GM19328 (cell line): ENCODE measurements at regions not wholly inside any gene's neighbourhood (a gene's known extent, or its start where the extent isn't known, plus 50 kb on each side); places are given as distances from the start of the nearest gene placed in this dataset.
A peak's percentile ranks its signal among the peaks of the same experiment; 100 is the strongest.

Source experiments
- ATAC-seq: cut with Tn5 transposase; IDR thresholded peaks from one replicate; pipeline ENCODE4 v1.9.1; 2021; ENCODE audit warnings: mild to moderate bottlenecking, moderate library complexity; ENCODE audit not compliant: unreplicated experiment

DNA sequence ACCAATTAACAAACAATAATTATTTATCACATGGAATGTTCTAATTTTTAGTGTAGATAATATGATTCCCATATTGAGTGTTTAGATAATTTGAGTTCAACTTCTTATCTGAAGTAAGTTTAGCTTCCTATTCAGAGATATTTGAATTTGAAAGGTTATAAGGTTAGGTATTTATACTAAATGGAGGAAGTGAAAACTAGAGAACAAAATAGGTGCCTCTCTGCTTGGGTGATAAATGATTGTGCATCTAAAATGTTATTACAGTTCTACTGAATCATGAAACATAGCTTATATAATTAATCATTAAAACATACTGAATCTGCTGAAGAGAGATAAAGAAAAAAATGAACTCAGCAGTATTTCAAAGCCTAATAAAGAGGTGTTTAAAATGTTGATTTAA is 1174.3 kb downstream of the XPNPEP1 start:
- no peak for ATAC-seq

DNA sequence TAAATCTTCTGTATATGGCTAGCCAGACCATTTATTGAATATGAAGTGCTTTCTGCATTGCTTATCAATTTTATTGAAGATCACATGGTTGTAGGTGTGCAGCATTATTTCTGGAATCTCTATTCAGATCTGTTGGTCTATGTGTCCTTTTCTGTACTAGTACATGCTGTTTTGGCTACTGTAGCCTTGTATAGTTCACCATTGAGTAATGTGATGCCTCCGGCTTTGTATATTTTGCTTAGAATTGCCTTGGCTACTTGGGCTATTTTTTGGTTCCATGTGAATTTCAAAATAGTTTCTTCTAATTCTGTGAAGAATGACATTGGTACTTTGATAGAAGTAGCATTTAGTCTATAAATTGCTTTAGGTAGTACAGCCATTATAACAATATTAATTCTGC is 1187.2 kb downstream of the XPNPEP1 start:
- ATAC-seq = no peak

DNA sequence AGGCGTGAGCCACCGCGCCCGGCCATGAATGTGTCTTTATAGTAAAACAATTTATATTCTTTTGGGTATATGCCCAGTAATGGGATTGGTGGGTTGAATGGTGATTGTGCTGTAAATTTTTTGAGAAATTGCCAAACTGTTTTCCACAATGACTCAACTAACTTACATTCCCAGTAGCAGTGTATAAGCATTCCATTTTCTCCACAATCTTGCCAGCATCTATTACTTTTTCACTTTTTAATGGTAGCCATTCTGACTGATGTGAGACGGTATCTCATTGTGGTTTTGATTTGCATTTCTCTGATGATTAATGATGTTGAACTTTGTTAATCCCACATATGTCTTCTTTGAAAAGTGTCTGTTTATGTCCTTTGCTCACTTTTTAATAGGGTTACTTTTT is 1187.9 kb downstream of the XPNPEP1 start:
- ATAC-seq = no peak

DNA sequence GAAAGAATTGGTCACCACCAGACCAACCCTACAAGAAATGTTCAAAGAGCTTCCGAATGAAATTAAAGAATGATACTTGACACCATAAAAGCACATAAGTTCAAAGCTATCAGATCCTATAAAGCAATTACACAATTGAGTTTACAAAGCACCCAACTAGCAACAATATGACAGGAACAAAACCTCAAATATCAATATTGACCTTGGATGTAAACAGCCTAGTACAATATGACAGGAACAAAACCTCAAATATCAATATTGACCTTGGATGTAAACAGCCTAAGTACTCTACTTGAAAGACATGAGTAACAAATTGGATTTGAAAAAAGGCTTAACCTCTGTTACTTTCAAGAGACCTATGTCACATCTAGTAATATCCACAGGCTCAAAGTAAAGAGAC is 1201.4 kb downstream of the XPNPEP1 start:
- ATAC-seq = no peak

DNA sequence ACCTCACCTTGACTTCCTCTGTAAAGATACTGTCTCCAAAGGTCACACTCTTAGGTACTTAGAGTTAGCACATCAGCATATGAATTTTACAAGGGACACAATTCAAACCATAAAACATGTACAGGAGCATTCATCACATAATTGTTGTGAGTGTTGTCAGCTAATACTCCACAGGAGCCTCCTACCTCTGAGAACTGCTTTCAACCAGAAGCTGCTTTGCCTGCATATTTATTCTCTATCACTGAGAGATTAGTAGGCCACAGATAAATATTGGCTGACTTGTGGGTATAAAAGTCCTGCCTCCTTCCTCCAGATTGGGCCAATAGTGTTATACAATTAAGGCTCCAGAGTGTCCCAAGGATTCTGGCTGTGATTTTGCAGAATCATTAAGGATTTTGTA is 1207.0 kb downstream of the XPNPEP1 start:
- no peak for ATAC-seq

DNA sequence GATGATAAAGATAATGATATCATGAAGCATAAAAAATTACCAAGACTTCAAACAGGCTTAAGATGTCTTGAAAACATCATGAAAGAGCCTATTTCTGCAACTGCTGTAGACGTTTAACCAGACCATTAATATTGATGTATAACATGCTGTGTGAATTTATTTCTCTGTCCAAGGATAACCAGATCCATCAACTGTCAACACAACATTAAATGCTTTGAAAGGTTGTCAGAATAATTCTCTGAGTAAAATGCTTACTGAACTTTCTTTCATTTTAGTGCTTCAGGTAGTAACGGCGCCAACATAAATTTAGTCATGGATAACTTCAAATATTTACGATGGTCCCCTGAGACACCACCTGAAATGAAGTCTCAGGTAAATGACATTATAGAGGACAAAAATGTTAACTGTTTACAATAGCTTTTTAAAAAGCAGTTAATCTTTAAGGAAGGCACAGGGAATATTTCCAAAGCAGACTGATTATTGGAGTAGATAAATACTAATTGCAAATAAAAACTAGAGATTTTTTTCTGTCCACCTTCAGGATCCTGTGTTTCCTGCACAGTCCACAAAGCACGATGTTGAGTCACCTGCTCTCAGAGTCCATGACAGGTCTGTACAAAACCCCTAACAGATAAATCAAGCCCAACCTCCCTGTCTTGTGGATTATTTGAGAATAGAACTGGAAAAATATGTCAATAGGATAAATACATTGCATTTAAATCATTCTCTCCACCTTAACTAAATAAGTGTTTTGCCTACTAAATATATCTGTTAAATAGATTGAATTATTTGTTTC is 1213.2 kb downstream of the XPNPEP1 start:
- no peak for ATAC-seq

DNA sequence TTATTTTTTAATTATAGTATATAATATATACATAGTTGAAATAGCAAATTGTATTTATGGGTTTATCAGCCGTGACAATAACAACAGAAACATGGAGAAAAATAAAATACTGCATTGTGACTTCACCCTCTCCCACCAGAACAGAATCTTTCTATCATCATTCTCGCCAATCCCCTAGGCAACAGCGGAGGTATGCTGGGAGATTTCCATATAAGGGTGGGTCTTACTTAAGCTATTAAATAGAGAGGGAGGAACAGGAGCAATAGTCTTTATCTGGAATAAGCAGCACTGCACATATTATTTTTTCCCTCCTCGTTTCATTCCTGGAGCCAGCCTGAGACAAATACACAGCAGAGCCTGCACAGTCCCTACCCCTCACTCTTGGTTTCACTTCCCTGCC is 1214.9 kb downstream of the XPNPEP1 start:
- ATAC-seq = no peak

DNA sequence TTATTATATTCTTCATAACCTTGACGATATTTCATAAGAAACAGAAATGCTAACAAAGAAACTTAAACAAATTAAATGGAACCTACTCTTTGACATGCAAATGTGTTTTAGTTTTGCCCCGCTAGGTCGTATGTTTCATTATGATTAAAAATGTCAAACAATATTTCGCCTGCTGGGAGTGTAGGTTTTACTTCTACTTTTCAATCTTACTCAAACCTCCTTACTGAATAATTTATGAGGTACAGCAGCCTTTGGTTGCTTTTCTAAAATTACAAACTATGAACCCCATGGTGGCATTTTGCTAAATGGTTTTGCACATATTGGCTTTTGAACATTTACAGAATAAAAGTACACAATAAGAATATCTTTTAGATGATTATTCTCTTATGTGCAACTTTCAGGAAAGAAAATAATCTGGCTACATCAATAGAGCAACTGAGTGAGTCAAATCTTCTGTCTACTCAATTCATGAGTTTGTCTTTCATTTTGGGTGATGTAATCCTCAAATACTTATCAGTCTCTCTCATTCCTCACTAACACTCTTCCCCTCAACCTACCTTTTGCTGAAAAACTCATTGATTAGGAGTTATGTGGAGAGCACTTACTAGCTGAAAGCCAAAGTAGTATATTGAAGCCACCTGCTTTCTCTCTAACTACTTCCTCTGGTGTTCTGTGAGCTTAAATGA is 1226.4 kb downstream of the XPNPEP1 start:
- ATAC-seq = peak; percentile 92

DNA sequence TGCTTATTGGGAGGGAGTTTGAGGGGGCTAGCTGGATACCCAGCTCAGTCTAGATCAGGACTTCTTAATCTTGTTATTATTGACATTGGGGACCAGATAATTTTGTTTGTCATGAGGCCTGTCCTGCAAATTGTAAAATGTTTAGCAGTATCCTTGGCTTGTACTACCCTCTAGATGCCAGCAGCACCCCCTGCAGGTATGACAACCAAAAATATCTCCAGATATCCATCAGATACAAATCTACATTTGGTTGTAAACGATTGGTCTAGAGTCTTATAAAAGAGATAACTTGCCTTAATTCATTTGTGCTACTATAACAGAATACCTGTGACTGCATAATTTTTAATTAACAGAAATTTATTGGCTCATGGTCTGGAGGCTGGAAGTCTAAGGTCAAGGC is 1232.2 kb downstream of the XPNPEP1 start:
- ATAC-seq = no peak

DNA sequence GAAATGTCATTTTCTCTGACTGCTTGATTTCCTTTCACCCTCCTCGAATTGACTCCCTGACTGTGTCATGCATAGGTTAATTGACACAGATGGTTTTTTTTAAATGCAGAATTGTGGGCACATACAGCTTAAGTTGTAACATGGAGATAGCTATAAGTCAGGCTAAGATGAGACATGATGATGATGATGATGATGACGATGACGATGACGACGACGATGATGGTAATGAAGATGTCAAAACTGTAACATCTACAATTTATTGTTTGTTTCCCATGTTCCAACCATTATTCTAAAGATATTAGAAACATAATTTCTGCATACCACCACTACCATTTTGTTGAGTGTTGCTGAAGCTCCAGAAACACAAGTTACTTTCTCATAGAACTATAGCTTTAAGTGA is 1232.8 kb downstream of the XPNPEP1 start:
- ATAC-seq = no peak

DNA sequence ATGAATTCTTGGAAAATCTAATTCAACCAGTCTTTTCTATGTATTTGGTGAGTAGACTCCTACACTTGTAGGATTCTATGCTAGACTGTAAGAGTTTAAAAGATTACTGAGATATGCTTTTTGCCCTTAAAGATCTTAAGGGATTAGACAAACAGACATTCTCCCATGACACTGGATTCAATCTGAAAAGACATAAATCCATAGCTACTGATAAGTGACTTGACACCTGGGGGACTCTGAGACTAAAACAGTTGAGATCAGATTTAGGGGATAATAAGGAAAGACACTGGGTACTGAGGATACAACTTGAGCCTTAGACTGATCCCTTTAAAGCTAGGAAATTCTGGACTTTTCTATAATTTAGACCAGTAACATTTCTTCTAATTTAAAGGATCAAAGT is 1233.4 kb downstream of the XPNPEP1 start:
- ATAC-seq = no peak

DNA sequence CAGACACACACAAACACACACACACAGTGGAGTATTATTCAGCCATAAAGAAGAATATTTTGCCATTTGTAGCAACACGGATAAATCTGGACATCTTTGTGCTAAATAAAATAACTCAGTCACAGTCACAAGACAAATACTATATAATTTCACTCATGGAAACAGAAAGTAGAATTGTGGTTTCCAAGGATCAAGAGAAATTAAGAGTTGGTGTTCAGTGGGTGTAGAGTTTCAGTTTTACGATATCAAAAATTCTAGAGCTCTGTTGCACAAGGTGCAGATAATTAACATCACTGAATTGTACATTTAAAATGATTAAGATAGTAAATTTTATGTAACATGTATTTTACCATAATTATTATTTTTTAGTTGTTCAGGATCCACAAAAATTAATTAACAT is 1235.0 kb downstream of the XPNPEP1 start:
- ATAC-seq = no peak

DNA sequence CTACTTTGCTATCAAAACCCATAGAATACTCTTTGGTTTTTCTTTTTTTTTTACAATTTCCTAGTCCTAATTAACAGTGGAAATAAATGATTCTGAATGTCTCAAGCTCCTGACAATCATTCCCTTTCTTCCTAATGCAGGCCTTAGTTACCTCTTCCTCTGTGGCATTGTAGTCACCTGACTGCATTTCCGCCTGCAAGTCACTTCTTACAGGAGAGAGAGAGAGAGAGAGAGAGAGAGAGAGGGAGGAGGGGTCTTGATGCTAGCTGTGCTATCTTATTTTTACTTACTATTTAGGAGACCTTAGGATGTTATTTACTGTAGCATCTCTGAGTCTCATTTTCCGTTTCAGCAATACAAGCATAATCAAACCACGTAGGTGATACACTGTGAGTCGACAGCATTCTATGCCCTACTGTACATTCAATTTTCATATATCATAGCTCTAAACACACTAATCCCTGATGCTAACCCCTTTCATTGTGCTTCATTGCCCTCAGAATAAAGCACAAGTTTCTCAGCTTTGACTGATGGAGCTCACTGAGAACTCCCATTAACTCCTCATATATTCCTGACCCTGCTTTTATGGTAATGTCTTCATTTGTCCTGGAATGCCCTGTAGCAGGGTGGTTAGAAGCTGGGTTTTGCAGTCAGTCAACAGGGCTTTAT is 1237.3 kb downstream of the XPNPEP1 start:
- ATAC-seq = no peak

DNA sequence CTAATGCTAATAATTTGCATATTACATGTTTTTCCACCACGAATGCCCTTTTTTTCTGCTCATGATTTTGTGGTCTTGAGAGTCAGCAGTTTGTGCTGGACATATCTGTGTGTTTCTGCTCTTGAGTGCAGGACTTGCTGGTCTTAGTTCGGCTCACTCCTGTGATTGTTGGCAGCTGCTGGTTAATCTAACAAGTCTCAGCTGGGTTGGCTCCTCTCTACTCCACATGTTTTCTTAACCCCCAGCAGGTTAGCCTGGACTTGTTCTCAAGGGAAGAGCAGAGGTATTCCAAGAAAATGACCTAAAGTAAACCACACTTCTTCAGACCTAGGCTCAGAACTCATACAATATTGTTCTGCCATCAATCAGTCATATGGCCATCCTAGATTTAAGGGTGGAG is 1238.9 kb downstream of the XPNPEP1 start:
- no peak for ATAC-seq

DNA sequence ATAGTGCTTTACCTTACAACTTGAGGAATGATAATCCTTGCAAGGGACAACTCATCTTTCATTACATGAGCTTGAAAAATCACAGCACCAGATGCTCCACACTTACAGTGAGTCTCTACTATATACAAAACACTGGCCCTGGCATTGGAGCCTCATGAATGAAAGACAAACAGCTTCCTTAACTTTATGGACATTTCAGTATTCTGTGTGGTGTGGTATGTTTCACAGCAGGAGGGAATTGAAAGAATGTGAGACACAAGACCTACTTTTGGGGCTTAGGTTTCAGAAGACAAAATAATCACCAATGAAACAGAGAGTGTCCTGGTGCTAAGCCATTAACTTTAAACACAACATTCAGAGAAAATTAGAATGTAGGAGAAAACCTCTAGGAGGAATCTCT is 1249.6 kb downstream of the XPNPEP1 start:
- no peak for ATAC-seq

DNA sequence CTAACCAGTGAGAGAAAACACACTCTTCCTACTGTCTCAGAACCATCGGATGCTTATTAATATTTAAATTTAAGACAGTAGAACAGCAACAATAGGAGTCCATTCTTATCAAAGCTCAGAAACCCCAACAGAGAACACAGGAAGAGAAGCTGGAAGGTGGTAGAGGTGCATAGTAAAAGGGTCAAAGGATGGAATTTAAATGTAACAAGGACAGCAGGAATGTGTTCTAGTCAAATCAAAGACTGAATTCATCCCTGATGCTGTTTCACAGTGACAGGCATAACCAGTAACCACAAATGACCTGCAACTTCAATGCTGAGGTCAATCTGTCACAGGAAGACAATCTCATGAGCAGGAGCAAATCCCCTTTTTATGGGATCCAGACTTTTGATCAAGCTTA is 1259.7 kb downstream of the XPNPEP1 start:
- no peak for ATAC-seq

DNA sequence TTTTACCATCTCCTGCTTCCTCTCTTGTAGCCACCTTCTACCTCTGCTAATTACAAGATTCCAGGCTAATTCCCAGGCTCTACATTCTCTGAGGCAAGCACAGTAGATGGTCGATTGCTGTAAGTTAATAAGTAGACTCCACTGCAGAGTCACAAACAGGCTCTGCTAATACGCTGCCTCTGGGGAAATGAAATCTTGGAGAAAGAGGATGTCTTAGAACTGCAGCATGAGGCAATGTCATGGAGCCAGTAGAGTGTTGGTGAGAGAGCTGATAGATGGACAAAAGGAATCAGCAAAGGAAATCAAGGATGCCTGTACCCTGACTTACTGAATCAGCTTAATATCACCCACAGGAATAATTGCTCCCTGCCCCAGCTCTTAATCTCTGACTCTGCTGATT is 1260.3 kb downstream of the XPNPEP1 start:
- ATAC-seq = no peak

DNA sequence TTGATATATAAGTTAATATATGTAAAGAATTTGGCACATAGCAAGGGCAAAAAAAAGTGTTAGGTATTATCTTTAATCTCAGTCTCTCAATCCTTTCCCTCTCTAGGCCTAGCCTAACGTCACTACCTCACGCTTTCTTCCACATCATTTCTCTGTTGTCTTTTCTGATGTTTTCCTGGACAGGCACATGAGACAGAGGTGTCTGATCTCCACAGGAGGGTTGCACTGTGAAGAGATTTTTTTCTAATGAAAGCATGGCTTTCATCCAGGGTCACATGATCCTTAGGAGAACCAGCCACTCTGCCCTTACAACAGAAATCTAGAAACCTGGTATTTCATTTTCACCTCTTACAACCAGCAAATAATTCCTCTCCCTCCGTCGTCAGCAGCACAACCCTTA is 1268.3 kb downstream of the XPNPEP1 start:
- no peak for ATAC-seq

DNA sequence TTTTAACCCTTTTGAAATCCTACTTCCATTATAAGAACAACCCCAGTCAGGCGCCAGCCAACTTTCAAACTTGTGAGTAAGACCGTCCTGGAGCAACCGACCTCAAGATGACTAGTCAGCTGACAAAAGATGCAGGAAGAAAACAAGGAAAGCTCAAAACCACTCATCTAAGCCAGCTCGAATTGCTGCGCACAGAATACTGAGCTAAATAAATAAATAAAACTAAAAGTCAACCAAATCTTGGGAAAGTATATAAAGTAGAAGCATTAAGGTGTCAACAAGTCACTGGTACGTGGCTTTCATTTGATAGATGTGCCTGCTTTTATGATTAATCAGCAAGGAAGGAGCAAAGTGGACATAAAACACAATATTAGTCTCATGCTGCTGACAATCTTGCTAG is 1269.8 kb downstream of the XPNPEP1 start:
- ATAC-seq = no peak

DNA sequence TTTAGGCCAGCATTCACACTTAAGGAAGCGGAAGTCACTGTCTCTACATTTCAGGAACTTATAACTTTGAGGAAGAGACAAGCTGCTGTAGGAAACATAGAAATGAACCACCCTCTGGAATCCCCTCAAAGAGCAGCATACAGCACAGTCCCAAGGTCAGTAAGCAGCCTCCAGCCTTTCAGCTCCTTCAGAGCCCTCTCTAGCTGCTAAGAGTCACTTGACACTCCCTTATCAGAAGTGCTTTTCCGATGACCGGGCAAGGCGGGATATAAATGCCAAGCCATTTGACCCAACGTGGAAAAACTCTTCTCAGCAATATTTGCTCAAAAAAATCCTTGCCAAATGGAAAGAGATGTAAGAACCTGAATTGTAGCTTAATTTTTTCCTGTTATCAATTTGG is 1284.3 kb downstream of the XPNPEP1 start:
- ATAC-seq = no peak

DNA sequence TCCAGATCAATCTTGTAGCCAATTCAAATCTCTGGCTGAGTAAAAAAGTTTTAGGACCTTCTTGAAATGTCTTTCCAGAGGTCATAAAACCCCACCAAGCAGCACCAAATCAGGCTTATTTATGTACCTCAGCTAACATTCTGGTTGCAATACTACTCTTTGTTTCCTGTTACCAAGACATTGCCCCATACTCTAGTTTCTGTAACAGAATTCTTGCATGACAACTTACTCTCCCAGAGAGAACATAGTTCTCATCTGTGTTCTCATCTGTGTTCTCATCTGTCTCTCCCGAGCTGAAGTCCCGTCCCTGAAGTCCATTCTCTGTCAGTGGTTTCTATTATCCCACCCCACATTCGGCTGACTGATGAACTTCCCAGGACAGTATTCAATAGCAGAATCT is 1285.1 kb downstream of the XPNPEP1 start:
- ATAC-seq = no peak

DNA sequence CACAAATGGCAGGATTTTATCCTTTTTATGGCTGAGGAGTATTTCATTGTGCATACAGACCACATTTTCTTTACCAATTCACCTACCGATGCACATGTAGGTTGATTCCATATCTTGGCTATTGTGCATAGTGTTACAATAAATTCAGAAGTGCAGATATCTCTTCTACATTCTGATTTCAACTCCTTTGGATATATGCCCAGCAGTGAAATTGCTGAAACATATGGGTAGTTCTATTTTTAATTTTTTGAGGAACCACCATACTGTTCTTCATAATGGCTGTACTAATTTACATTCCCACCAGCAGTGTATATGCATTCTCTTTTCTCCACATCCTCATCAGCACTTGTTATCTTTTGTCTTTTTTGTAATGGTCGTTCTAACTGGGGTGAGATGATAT is 1290.3 kb downstream of the XPNPEP1 start:
- ATAC-seq = no peak
